ENCODE measurements at regions not wholly inside any gene's neighbourhood (a gene's known extent, or its start where the extent isn't known, plus 50 kb on each side); places are given as distances from the start of the nearest gene placed in this dataset.

DNA sequence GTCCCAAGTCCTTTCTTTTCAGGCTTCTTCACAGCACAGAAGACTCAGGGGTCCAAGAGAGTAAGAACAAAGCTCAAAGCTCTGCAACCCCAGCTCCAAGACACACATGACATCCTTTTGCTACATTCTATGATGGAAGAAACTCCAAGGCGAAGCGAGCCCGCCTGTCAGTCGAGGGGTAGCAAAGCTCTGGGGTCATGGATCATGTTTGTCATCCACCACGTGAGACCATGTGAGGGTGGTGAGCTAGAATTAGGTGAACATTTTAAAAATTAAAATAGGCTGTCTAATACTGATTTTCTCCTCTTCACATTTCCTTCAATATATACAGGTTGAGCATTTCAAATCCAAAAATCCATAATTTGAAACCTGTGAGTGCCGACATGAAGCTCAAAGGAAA, 189.6 kb downstream of the TTLL2 start:
- TF ChIP-seq, protein P1, sequence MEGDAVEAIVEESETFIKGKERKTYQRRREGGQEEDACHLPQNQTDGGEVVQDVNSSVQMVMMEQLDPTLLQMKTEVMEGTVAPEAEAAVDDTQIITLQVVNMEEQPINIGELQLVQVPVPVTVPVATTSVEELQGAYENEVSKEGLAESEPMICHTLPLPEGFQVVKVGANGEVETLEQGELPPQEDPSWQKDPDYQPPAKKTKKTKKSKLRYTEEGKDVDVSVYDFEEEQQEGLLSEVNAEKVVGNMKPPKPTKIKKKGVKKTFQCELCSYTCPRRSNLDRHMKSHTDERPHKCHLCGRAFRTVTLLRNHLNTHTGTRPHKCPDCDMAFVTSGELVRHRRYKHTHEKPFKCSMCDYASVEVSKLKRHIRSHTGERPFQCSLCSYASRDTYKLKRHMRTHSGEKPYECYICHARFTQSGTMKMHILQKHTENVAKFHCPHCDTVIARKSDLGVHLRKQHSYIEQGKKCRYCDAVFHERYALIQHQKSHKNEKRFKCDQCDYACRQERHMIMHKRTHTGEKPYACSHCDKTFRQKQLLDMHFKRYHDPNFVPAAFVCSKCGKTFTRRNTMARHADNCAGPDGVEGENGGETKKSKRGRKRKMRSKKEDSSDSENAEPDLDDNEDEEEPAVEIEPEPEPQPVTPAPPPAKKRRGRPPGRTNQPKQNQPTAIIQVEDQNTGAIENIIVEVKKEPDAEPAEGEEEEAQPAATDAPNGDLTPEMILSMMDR (IDR thresholded peaks at IDR 0.05) = no peak
- TF ChIP-seq POLR2AphosphoS5 (IDR thresholded peaks at IDR 0.05) = no peak
